Fibroblast of lung (primary cell): ENCODE measurements at regions not wholly inside any gene's neighbourhood (a gene's known extent, or its start where the extent isn't known, plus 50 kb on each side); places are given as distances from the start of the nearest gene placed in this dataset.
A peak's percentile ranks its signal among the peaks of the same experiment; 100 is the strongest.

ENCODE experiments used
- DNase-seq, 2 donors: peaks; one replicate each; pipeline versions ENCODE4 v3.0.0 to v3.0.0-alpha.2; 2010; ENCODE audit warnings: low read depth in 2 of 2
- H2AFZ ChIP-seq: 2 replicates; pipeline ENCODE4 v1.5.1; 2012; ENCODE audit warnings: low read length, control low read depth, inconsistent platforms
- H3K27ac ChIP-seq: 2 replicates; pipeline ENCODE4 v1.5.1; 2011; ENCODE audit warnings: low read length, control low read depth; ENCODE audit not compliant: insufficient read depth
- H3K27me3 ChIP-seq: 2 replicates; pipeline ENCODE4 v1.5.1; 2011; ENCODE audit warnings: mild to moderate bottlenecking, low read length; ENCODE audit not compliant: control insufficient read depth, insufficient read depth
- H3K36me3 ChIP-seq: 2 replicates; pipeline ENCODE4 v1.5.1; 2011; ENCODE audit warnings: low read length; ENCODE audit not compliant: control insufficient read depth, insufficient read depth
- H3K4me1 ChIP-seq: 2 replicates; pipeline ENCODE4 v1.5.1; 2011; ENCODE audit warnings: low read length; ENCODE audit not compliant: control insufficient read depth, insufficient read depth; ENCODE audit errors: extremely low read depth
- H3K4me2 ChIP-seq: 2 replicates; pipeline ENCODE4 v1.5.1; 2011; ENCODE audit warnings: low read length, control low read depth; ENCODE audit not compliant: insufficient read depth; ENCODE audit errors: extremely low read depth
- H3K4me3 ChIP-seq, 4 experiments: fragments of 200-600 bp in 1 of 4; sonication (generic) in 1 of 4; replicated peaks in 1 of 4; 2 replicates each; pipeline ENCODE4 v1.5.1; 2011 to 2016; ENCODE audit warnings: low read length in 4 of 4, low read depth in 3 of 4, mild to moderate bottlenecking in 3 of 4, control low read depth in 2 of 4, inconsistent platforms in 1 of 4, mixed read lengths in 1 of 4; ENCODE audit not compliant: insufficient read depth in 1 of 4; ENCODE audit errors: control extremely low read depth in 1 of 4
- H3K79me2 ChIP-seq: 2 replicates; pipeline ENCODE4 v1.5.1; 2012; ENCODE audit warnings: mild to moderate bottlenecking, low read length, inconsistent platforms; ENCODE audit not compliant: control insufficient read depth, insufficient read depth
- H3K9ac ChIP-seq: 2 replicates; pipeline ENCODE4 v1.5.1; 2011; ENCODE audit warnings: mild to moderate bottlenecking, low read length, control low read depth; ENCODE audit not compliant: insufficient read depth
- H3K9me3 ChIP-seq: 2 replicates; pipeline ENCODE4 v1.5.1; 2012; ENCODE audit warnings: low read depth, low read length; ENCODE audit not compliant: control insufficient read depth, insufficient read depth
- H4K20me1 ChIP-seq: 2 replicates; pipeline ENCODE4 v1.5.1; 2011; ENCODE audit warnings: low read length; ENCODE audit not compliant: control insufficient read depth, insufficient read depth; ENCODE audit errors: extremely low read depth
- CTCF ChIP-seq, 2 donors: IDR thresholded peaks in 1 of 2; conservative IDR thresholded peaks in 1 of 2; 1 replicate in 1 of 2; 2 replicates in 1 of 2; pipeline ENCODE4 v1.5.1; 2011 to 2012; ENCODE audit warnings: low read length in 2 of 2, control low read depth in 1 of 2, inconsistent platforms in 1 of 2, low read depth in 1 of 2, mild to moderate bottlenecking in 1 of 2
- EZH2 ChIP-seq: IDR thresholded peaks from 2 replicates; pipeline ENCODE4 v1.5.1; 2012; ENCODE audit warnings: low read length, control low read depth, mild to moderate bottlenecking; ENCODE audit errors: missing control alignments

- DNase-seq: peak in 1 of 2 donors; percentile 61
- H3K4me3 ChIP-seq: no peak overlapping the region
- no peak overlapping the region for H3K9ac ChIP-seq
- H3K4me2 ChIP-seq: no peak overlapping the region
- H3K79me2 ChIP-seq: no peaks in the 10 kb centered on the region
- H2AFZ ChIP-seq: no peak overlapping the region
- H4K20me1 ChIP-seq: no peaks in the 10 kb centered on the region
- no peaks in the 10 kb centered on the region for H3K27me3 ChIP-seq
- H3K27ac ChIP-seq: no peak overlapping the region
- H3K36me3 ChIP-seq: no peaks in the 10 kb centered on the region
- H3K9me3 ChIP-seq: no peaks in the 10 kb centered on the region
- TF ChIP-seq EZH2 (no peak), CTCF (conservative IDR thresholded peaks at IDR 0.05 in 1 of 2, IDR thresholded peaks at IDR 0.05 in 1 of 2; ENCODE audit: low read depth in 1 of 2, low read length in 2 of 2) (no peak)
- no peaks in the 10 kb centered on the region for H3K4me1 ChIP-seq
Measured at GRCh38 chr4:156505341-156505955, 466.2 kb downstream of the PDGFC start.

- Histone ChIP-seq H2AFZ (no peak overlapping the region), H3K79me2 (no peaks in the 10 kb centered on the region), H3K27ac (no peak overlapping the region), H3K27me3 (no peaks in the 10 kb centered on the region), H3K9ac (no peak overlapping the region), H3K9me3 (no peaks in the 10 kb centered on the region), H3K36me3 (no peaks in the 10 kb centered on the region), H3K4me2 (no peak overlapping the region), H3K4me1 (no peaks in the 10 kb centered on the region), H3K4me3 (no peak overlapping the region), H4K20me1 (no peaks in the 10 kb centered on the region)
- TF ChIP-seq CTCF (conservative IDR thresholded peaks at IDR 0.05 in 1 of 2, IDR thresholded peaks at IDR 0.05 in 1 of 2; ENCODE audit: low read depth in 1 of 2, low read length in 2 of 2): no peak
- TF ChIP-seq EZH2: no peak
- no peak for DNase-seq
Measured at GRCh38 chr4:156503119-156503518, 468.5 kb downstream of the PDGFC start.

- H3K9me3 ChIP-seq: no peaks in the 10 kb centered on the region
- H4K20me1 ChIP-seq: no peaks in the 10 kb centered on the region
- no peak for TF ChIP-seq EZH2
- no peak for TF ChIP-seq CTCF (conservative IDR thresholded peaks at IDR 0.05 in 1 of 2, IDR thresholded peaks at IDR 0.05 in 1 of 2; ENCODE audit: low read depth in 1 of 2, low read length in 2 of 2)
- H3K27ac ChIP-seq: no peak overlapping the region
- H3K36me3 ChIP-seq: no peaks in the 10 kb centered on the region
- no peaks in the 10 kb centered on the region for H3K27me3 ChIP-seq
- H3K9ac ChIP-seq: no peak overlapping the region
- no peaks in the 10 kb centered on the region for H3K79me2 ChIP-seq
- H2AFZ ChIP-seq: no peak overlapping the region
- H3K4me3 ChIP-seq: no peak overlapping the region
- DNase-seq: no peak
- no peaks in the 10 kb centered on the region for H3K4me1 ChIP-seq
- no peak overlapping the region for H3K4me2 ChIP-seq
Measured at GRCh38 chr4:156501962-156502361, 469.6 kb downstream of the PDGFC start.
